HCT116 (cell line): ENCODE measurements at regions not wholly inside any gene's neighbourhood (a gene's known extent, or its start where the extent isn't known, plus 50 kb on each side); places are given as distances from the start of the nearest gene placed in this dataset.

Experiments used
- ATAC-seq: fragments of 200-7000 bp; cut with Tn5 transposase; 2 replicates; pipeline ENCODE4 v1.9.1; 2020; ENCODE audit warnings: mild to moderate bottlenecking, moderate library complexity
- BruUV-seq: library from RNA; stranded (reverse); fragments of 400-500 nt; replicated peaks from 2 replicates; lab custom pipeline; 2021; lab: Mats Ljungman, UMichigan
- CTCF ChIA-PET: fragments of 300-600 bp; sonication (Branson Sonifier 250); formaldehyde crosslinking; loops from one replicate; lab custom pipeline; 2021; ENCODE audit warnings: antibody characterized with exemption; lab: Charles Lee
- POLR2A ChIA-PET: fragments of 300-600, 350-600 bp; sonication (Branson Sonifier 250); formaldehyde crosslinking; loops from one replicate; lab custom pipeline; 2021; ENCODE audit warnings: antibody characterized with exemption; lab: Charles Lee
- RAD21 ChIA-PET, 2 experiments: fragments of 300-600 bp; sonication (Branson Sonifier 250); formaldehyde crosslinking; loops; one replicate each; lab custom pipeline; 2023; ENCODE audit warnings: low total read pairs in 2 of 2; ENCODE audit not compliant: uncharacterized antibody in 2 of 2, unreplicated experiment in 2 of 2, low non-redundant PET in 1 of 2; lab: Charles Lee
- DNase-seq: peaks from one replicate; pipeline ENCODE4 v3.0.0-alpha.2; 2010; ENCODE audit warnings: low read depth, low spot score
- H2AFZ ChIP-seq: fragments of 200-600 bp; shearing (Covaris generic), sonication (generic); 2 replicates; pipeline ENCODE4 v1.6.1; 2017; ENCODE audit warnings: low read depth, mixed run types, mixed read lengths, antibody characterized with exemption, low read length; ENCODE audit not compliant: poor library complexity, severe bottlenecking
- H3K27ac ChIP-seq: 2 replicates; pipeline ENCODE4 v1.5.1; 2012; ENCODE audit warnings: low read depth, low read length
- H3K27me3 ChIP-seq: fragments of 200-600 bp; sonication (generic); 2 replicates; pipeline ENCODE4 v1.6.1; 2016; ENCODE audit warnings: mixed run types, low read length, mixed read lengths; ENCODE audit not compliant: insufficient read depth
- H3K36me3 ChIP-seq, 2 experiments: fragments of 200-500 bp in 1 of 2; fragments of 200-600 bp in 1 of 2; sonication (Bioruptor generic) in 1 of 2; sonication (generic) in 1 of 2; 2 replicates each; pipeline versions ENCODE4 v1.5.1 to v1.6.1; 2014 to 2016; ENCODE audit warnings: low read length in 2 of 2, inconsistent platforms in 1 of 2, mixed read lengths in 1 of 2, mixed run types in 1 of 2; ENCODE audit not compliant: insufficient read depth in 2 of 2, control insufficient read depth in 1 of 2
- H3K4me1 ChIP-seq, 2 experiments: fragments of 200-600 bp in 1 of 2; sonication (generic) in 1 of 2; 2 replicates each; pipeline versions ENCODE4 v1.5.1 to v1.6.1; 2012 to 2017; ENCODE audit warnings: low read length in 2 of 2, inconsistent platforms in 1 of 2, mild to moderate bottlenecking in 1 of 2, mixed read lengths in 1 of 2, mixed run types in 1 of 2, moderate library complexity in 1 of 2; ENCODE audit not compliant: insufficient read depth in 2 of 2, control insufficient read depth in 1 of 2
- H3K4me2 ChIP-seq: fragments of 200-600 bp; sonication (generic); 2 replicates; pipeline ENCODE4 v1.6.1; 2017; ENCODE audit warnings: mixed run types, low read length, mixed read lengths
- H3K4me3 ChIP-seq, 2 experiments: fragments of 200-600 bp in 1 of 2; sonication (generic) in 1 of 2; replicated peaks in 1 of 2; 2 replicates each; pipeline ENCODE4 v1.5.1; 2011 to 2016; ENCODE audit warnings: low read length in 2 of 2, control low read depth in 1 of 2, low read depth in 1 of 2, mild to moderate bottlenecking in 1 of 2, mixed read lengths in 1 of 2, mixed run types in 1 of 2
- H3K79me2 ChIP-seq: fragments of 200-600 bp; sonication (generic); 2 replicates; pipeline ENCODE4 v1.6.1; 2017; ENCODE audit warnings: mild to moderate bottlenecking, mixed run types, low read length, moderate library complexity, mixed read lengths; ENCODE audit not compliant: insufficient read depth
- H3K9ac ChIP-seq: fragments of 200-600 bp; sonication (generic); 2 replicates; pipeline ENCODE4 v1.6.1; 2016; ENCODE audit warnings: low read length, mixed read lengths
- H3K9me2 ChIP-seq: fragments of 200-600 bp; sonication (generic), shearing (Covaris generic); 2 replicates; pipeline ENCODE4 v1.6.1; 2017; ENCODE audit warnings: mixed run types, mild to moderate bottlenecking, moderate library complexity; ENCODE audit not compliant: insufficient read depth
- H3K9me3 ChIP-seq, 2 experiments: fragments of 200-500 bp in 1 of 2; fragments of 200-600 bp in 1 of 2; sonication (Bioruptor generic) in 1 of 2; sonication (generic) in 1 of 2; 2 replicates each; pipeline ENCODE4 v1.6.1; 2014 to 2017; ENCODE audit warnings: low read length in 2 of 2, mixed read lengths in 2 of 2, inconsistent platforms in 1 of 2, low read depth in 1 of 2, mild to moderate bottlenecking in 1 of 2, mixed run types in 1 of 2, moderate library complexity in 1 of 2; ENCODE audit not compliant: control insufficient read depth in 1 of 2, insufficient read depth in 1 of 2
- H4K20me1 ChIP-seq: fragments of 200-600 bp; sonication (generic), shearing (Covaris generic); 2 replicates; pipeline ENCODE4 v1.6.1; 2017; ENCODE audit warnings: mixed run types, mild to moderate bottlenecking, moderate library complexity; ENCODE audit not compliant: insufficient read depth
- FOSL1 ChIP-seq: IDR thresholded peaks from 2 replicates; pipeline ENCODE4 v1.6.1; 2012; ENCODE audit warnings: low read depth
- JUND ChIP-seq: IDR thresholded peaks from 2 replicates; pipeline ENCODE4 v1.6.1; 2012
- MAX ChIP-seq: IDR thresholded peaks from 2 replicates; pipeline ENCODE4 v1.6.1; 2012
- POLR2A ChIP-seq: IDR thresholded peaks from 2 replicates; pipeline ENCODE4 v1.7.0; 2011; ENCODE audit warnings: borderline replicate concordance; ENCODE audit not compliant: insufficient read depth, insufficient read length; ENCODE audit errors: extremely low read depth
- SRF ChIP-seq: IDR thresholded peaks from 2 replicates; pipeline ENCODE4 v1.6.1; 2012; ENCODE audit warnings: low read depth
- TCF7L2 ChIP-seq: IDR thresholded peaks from 2 replicates; pipeline ENCODE4 v1.7.0; 2011; ENCODE audit warnings: borderline replicate concordance, inconsistent platforms; ENCODE audit not compliant: insufficient read depth, insufficient read length; ENCODE audit errors: extremely low read depth
- ZBTB33 ChIP-seq: IDR thresholded peaks from 2 replicates; pipeline ENCODE4 v1.6.1; 2011; ENCODE audit warnings: mild to moderate bottlenecking, low read length, moderate library complexity; ENCODE audit not compliant: insufficient replicate concordance; ENCODE audit errors: extremely low read depth
- ZFX ChIP-seq: fragments of 450-650 bp; IDR thresholded peaks from 2 replicates; pipeline ENCODE4 v1.6.1; 2017
- ZNF274 ChIP-seq: fragments of 200-500 bp; sonication (Bioruptor generic); IDR thresholded peaks from 2 replicates; pipeline ENCODE4 v1.6.1; 2014; ENCODE audit warnings: mild to moderate bottlenecking, low read depth, low read length, inconsistent platforms
- intact Hi-C: fragments of 100-400 bp; cut with micrococcal nuclease; formaldehyde crosslinking; loops from 2 replicates; pipeline ENCODE4 v1.10.0; 2022
- TF ChIP-seq, protein P1 (sequence below), 3 experiments: fragments of 200-600 bp in 1 of 3; sonication (generic) in 1 of 3; IDR thresholded peaks in 2 of 3; conservative IDR thresholded peaks in 1 of 3; 2 replicates each; pipeline ENCODE4 v1.5.1; 2012 to 2017; ENCODE audit warnings: low read depth in 2 of 3, low read length in 2 of 3, antibody characterized with exemption in 1 of 3, borderline replicate concordance in 1 of 3, control low read depth in 1 of 3, mild to moderate bottlenecking in 1 of 3, mixed read lengths in 1 of 3, mixed run types in 1 of 3, moderate library complexity in 1 of 3; ENCODE audit not compliant: insufficient read depth in 1 of 3
- TF ChIP-seq, protein P2 (sequence below): IDR thresholded peaks from 2 replicates; pipeline ENCODE4 v1.6.1; 2012

GRCh38 chr7:118971706-118972105 lies 747.2 kb downstream of the ANKRD7 start:
- no TSS peak for BruUV-seq
- ChIA-PET CTCF (no interaction called here), POLR2A (no interaction called here)
- H3K27me3 ChIP-seq = no peaks in the 10 kb centered on the region
- H3K4me1 ChIP-seq = no peaks in the 10 kb centered on the region
- H4K20me1 ChIP-seq = no peaks in the 10 kb centered on the region
- H2AFZ ChIP-seq = no peak overlapping the region
- TF ChIP-seq ZBTB33 (no peak), ZFX (no peak), ZNF274 (no peak), FOSL1 (no peak), SRF (no peak), POLR2A (no peak), MAX (no peak), TCF7L2 (no peak), JUND (no peak)
- TF ChIP-seq, protein P1, sequence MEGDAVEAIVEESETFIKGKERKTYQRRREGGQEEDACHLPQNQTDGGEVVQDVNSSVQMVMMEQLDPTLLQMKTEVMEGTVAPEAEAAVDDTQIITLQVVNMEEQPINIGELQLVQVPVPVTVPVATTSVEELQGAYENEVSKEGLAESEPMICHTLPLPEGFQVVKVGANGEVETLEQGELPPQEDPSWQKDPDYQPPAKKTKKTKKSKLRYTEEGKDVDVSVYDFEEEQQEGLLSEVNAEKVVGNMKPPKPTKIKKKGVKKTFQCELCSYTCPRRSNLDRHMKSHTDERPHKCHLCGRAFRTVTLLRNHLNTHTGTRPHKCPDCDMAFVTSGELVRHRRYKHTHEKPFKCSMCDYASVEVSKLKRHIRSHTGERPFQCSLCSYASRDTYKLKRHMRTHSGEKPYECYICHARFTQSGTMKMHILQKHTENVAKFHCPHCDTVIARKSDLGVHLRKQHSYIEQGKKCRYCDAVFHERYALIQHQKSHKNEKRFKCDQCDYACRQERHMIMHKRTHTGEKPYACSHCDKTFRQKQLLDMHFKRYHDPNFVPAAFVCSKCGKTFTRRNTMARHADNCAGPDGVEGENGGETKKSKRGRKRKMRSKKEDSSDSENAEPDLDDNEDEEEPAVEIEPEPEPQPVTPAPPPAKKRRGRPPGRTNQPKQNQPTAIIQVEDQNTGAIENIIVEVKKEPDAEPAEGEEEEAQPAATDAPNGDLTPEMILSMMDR (IDR thresholded peaks at IDR 0.05 in 2 of 3, conservative IDR thresholded peaks at IDR 0.05 in 1 of 3; ENCODE audit: borderline replicate concordance in 1 of 3, insufficient read depth in 1 of 3, low read depth in 2 of 3, low read length in 2 of 3) = no peak
- TF ChIP-seq, protein P2, sequence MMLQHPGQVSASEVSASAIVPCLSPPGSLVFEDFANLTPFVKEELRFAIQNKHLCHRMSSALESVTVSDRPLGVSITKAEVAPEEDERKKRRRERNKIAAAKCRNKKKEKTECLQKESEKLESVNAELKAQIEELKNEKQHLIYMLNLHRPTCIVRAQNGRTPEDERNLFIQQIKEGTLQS = no peak
- TF ChIP-seq, all 23 proteins: peak for 0
- H3K9me3 ChIP-seq = no peaks in the 10 kb centered on the region
- H3K4me3 ChIP-seq = no peak overlapping the region
- DNase-seq (no peak), ATAC-seq (no peak)
- intact Hi-C loops = no loop called here
- H3K9me2 ChIP-seq = peaks cover 5% of the 10 kb centered on the region; the same call in 1 of the 2 replicates
- no peak overlapping the region for H3K9ac ChIP-seq
- RAD21 ChIA-PET = no interaction called here
- H3K79me2 ChIP-seq = no peaks in the 10 kb centered on the region
- H3K27ac ChIP-seq = no peak overlapping the region
- H3K4me2 ChIP-seq = no peak overlapping the region
- H3K36me3 ChIP-seq = no peaks in the 10 kb centered on the region
